ENCODE measurements at regions not wholly inside any gene's neighbourhood (a gene's known extent, or its start where the extent isn't known, plus 50 kb on each side); places are given as distances from the start of the nearest gene placed in this dataset.
"Not testable (repeated sequence)": the region's sequence is repeated elsewhere in the genome, so short reads cannot be mapped to it uniquely, and the experiment has no call there.

- no peak overlapping the region for H3K4me2 ChIP-seq
- no peak overlapping the region for H3K4me3 ChIP-seq
- CTCF ChIA-PET, result no interaction called here
- intact Hi-C loops (cut with micrococcal nuclease; ENCODE audit: unreplicated experiment), result no loop called here
- no TSS peak for BruUV-seq (replicated peaks)
- POLR2A ChIA-PET (ENCODE audit: unreplicated experiment), result no interaction called here
- no peaks in the 10 kb centered on the region for H3F3A ChIP-seq (ENCODE audit: insufficient read depth, low read depth)
- no peaks in the 10 kb centered on the region for H4K20me1 ChIP-seq (ENCODE audit: insufficient read depth)
- no peaks in the 10 kb centered on the region for H3K79me2 ChIP-seq (ENCODE audit: low read depth)
- no peak overlapping the region for H2AFZ ChIP-seq
- no peak for TF ChIP-seq CTCF (conservative IDR thresholded peaks at IDR 0.05)
- TF ChIP-seq EZH2 (IDR thresholded peaks at IDR 0.05; ENCODE audit: low read depth), result no peak
- H3K4me1 ChIP-seq (replicated peaks; ENCODE audit: insufficient read depth), result no peaks in the 10 kb centered on the region
- H3K27ac ChIP-seq, result no peak overlapping the region
- H3K36me3 ChIP-seq (ENCODE audit: low read depth), result no peaks in the 10 kb centered on the region
- H3K9me3 ChIP-seq (ENCODE audit: insufficient read depth, low read depth), result peaks cover 8% of the 10 kb centered on the region
- H3K9me2 ChIP-seq (ENCODE audit: insufficient read depth), result no peaks in the 10 kb centered on the region
- DNase-seq, result no peak
- no peaks in the 10 kb centered on the region for H3K27me3 ChIP-seq (ENCODE audit: insufficient read depth, low read depth)
Observed at GRCh38 chr12:22126758-22127157, 80.7 kb downstream of the CMAS start.

- TF ChIP-seq EZH2 (IDR thresholded peaks at IDR 0.05; ENCODE audit: low read depth) (no peak), CTCF (conservative IDR thresholded peaks at IDR 0.05) (no peak)
- Histone ChIP-seq H3K79me2 (ENCODE audit: low read depth) (no peaks in the 10 kb centered on the region), H3K36me3 (ENCODE audit: low read depth) (no peaks in the 10 kb centered on the region), H3K4me2 (no peak overlapping the region), H2AFZ (no peak overlapping the region), H3F3A (ENCODE audit: insufficient read depth, low read depth) (no peaks in the 10 kb centered on the region), H3K4me1 (replicated peaks; ENCODE audit: insufficient read depth) (no peaks in the 10 kb centered on the region), H3K27me3 (ENCODE audit: insufficient read depth, low read depth) (no peaks in the 10 kb centered on the region), H4K20me1 (ENCODE audit: insufficient read depth) (no peaks in the 10 kb centered on the region), H3K9me3 (ENCODE audit: insufficient read depth, low read depth) (peaks cover 8% of the 10 kb centered on the region), H3K9me2 (ENCODE audit: insufficient read depth) (no peaks in the 10 kb centered on the region), H3K4me3 (no peak overlapping the region), H3K27ac (no peak overlapping the region)
- POLR2A ChIA-PET (ENCODE audit: unreplicated experiment), result no interaction called here
- DNase-seq, result no peak
- CTCF ChIA-PET, result no interaction called here
- no TSS peak for BruUV-seq (replicated peaks)
- intact Hi-C loops (cut with micrococcal nuclease; ENCODE audit: unreplicated experiment), result no loop called here
Observed at GRCh38 chr12:22130671-22131070, 84.7 kb downstream of the CMAS start.

GRCh38 chr12:22136604-22137117 lies 90.6 kb downstream of the CMAS start:
- POLR2A ChIA-PET (ENCODE audit: unreplicated experiment); H3K27ac ChIP-seq; intact Hi-C loops (cut with micrococcal nuclease; ENCODE audit: unreplicated experiment); BruUV-seq (replicated peaks); H4K20me1 ChIP-seq (ENCODE audit: insufficient read depth); CTCF ChIA-PET; H3K9me3 ChIP-seq (ENCODE audit: insufficient read depth, low read depth); H3K4me2 ChIP-seq; H3K9me2 ChIP-seq (ENCODE audit: insufficient read depth); H3K36me3 ChIP-seq (ENCODE audit: low read depth); H3K27me3 ChIP-seq (ENCODE audit: insufficient read depth, low read depth); H3F3A ChIP-seq (ENCODE audit: insufficient read depth, low read depth); H3K4me1 ChIP-seq (replicated peaks; ENCODE audit: insufficient read depth); H2AFZ ChIP-seq; DNase-seq; H3K4me3 ChIP-seq; H3K79me2 ChIP-seq (ENCODE audit: low read depth): not testable (repeated sequence)
